ENCODE measurements at regions not wholly inside any gene's neighbourhood (a gene's known extent, or its start where the extent isn't known, plus 50 kb on each side); places are given as distances from the start of the nearest gene placed in this dataset.

DNA sequence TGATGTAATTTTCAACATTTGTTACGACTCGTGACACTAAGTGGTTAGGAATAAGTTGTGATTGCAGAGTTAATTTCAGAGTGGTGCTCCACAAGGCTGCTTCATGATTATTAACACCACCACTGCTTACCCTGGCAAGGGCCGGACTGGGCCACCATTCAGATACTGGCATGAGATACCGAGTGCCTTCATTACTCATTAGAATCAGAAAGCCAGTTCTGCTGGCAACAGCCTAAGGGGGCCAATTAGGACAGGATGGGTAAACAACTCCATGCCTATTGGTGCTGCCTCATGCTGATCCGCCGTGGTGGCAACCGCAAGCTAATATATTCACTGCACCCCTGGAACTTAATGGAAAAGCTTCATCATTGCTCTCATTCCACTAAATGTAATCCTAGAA is 575.1 kb downstream of the EFNB2 start:
- in situ Hi-C loops (cut with HindIII; ENCODE audit: low sequenced_read_pairs) = no loop called here

DNA sequence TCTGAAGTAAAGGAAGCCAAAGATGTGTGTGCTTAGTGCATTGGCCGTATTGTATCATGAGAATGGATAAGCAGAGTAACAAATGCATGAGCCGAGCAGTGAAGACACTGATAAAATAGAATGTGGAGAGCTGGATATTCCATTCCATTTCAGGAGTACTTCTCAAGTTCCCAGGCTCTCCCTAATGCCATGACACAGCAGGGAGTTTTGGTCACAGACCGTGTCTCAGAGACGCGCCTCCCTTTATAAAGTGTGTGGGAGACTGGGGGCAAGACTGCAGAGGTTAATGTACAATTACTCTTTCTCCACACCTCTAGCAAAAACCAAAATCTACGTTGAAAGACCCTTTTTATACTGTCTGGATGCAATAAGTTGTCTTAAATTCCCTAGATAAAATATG is 575.6 kb downstream of the EFNB2 start:
- in situ Hi-C loops (cut with HindIII; ENCODE audit: low sequenced_read_pairs) = no loop called here

DNA sequence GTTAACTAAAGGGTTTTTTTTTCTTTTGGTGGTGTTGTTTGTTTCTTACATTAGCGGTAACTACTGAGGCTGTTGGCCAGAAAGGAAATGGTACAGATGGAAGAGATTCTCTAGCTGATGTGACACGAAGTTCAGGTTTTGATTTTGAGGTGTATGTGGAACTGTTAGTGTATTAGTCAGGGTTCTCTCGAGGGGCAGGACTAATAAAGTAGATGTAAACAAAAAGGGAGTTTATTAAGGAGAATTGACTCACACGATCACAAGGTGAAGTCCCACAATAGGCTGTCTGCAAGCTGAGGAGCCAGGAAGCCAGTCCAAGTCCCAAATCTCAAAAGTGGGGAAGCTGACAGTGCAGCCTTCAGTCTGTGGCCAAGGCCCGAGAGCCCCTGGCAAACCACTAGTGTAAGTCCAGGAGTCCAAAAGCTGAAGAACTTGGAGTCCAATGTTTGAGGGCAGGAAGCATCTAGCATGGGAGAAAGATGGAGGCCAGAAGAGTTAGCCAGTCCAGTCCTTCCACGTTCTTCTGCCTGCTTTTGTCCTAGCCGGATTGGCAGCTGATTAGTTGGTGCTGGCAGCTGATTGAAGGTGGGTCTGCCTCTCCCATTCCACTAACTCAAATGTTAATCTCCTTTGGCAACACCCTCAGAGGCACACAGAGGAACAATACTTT is 577.6 kb downstream of the EFNB2 start:
- in situ Hi-C loops (cut with HindIII; ENCODE audit: low sequenced_read_pairs) = no loop called here

DNA sequence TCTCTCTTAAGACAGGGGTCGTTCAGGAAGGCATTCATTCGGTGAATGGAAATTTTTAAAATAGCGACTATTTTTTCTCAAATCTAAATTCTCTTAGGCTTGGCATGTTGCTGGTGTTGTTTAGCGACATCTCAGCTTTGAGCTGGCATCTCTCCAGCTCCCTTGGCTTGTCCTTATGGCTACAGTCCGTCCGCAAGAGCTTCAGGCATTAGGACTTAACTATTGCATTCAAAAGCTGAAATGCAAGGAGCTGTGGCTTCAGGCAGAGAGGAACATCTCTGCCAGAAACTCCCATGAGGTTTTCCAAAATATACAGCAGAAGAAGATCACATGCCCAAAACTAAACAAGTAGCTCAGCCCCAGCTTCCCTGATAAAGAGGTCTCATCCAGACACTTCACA is 578.5 kb downstream of the EFNB2 start:
- in situ Hi-C loops (cut with HindIII; ENCODE audit: low sequenced_read_pairs) = no loop called here

DNA sequence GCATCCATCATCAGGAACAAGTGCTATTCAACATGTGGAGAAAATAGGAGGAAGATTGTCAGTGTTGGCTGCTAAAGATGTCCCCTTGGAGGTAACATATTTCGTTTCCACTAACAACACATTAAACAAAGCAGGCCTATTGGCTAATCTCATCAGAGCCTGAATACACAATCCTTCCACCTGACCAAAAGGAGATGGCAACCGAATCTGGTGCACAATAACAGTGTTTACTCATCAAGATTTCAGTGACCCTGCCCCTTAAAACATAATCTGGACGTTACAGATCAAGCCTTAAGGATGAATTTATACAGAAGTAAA is 582.5 kb downstream of the EFNB2 start:
- in situ Hi-C loops (cut with HindIII; ENCODE audit: low sequenced_read_pairs) = no loop called here

DNA sequence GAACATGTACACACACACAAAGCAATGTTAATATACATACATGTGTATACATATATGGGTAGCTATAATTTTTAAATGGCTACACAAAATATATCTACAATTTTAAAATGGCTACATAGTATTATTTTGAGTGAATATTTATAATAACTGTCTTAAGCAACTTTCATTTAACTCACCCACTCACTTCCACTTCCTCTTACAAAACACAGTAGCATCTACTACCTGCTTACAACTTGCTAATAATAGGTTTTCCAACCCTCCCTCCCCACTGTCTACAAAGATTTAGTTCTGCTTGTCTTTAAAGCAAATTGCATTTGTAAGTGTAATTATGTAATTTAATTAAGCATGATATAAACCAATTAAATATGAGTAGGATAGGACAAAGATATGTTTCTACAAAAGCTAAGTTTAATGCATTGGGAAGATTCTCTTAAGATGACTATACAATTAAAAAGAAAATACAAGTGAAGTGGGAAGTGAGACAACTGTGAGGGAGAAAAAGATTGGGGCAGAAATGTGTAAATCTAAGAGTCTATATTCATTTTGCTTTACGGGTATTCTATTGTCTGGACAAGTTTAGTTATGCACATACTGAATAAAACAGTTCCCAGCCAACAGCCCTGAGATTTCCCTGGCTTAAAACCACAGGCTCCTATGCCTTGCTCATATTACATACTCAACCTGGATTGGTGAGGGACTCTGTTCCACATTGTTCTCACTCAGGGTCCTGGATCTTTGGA is 583.1 kb downstream of the EFNB2 start:
- in situ Hi-C loops (cut with HindIII; ENCODE audit: low sequenced_read_pairs) = no loop called here

DNA sequence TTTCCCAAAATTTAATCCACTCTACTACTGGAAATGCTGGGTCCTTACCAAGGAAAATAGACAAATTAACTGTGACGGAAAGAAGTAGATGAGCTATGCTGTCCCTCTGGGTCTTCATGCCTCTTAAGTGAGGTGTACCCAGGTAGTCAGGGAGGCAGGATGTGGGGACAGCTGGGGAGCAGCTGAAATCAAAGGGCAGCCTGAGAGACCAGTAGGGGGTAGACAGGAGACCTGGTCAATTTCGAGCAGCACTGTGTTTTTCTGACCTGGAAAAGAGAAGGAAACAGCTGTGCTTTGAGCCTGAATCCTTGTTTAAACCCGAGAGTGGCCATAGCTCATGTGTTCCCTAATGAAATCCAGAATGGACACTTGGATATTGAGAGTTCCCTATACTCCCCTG is 587.3 kb downstream of the EFNB2 start:
- in situ Hi-C loops (cut with HindIII; ENCODE audit: low sequenced_read_pairs) = no loop called here

DNA sequence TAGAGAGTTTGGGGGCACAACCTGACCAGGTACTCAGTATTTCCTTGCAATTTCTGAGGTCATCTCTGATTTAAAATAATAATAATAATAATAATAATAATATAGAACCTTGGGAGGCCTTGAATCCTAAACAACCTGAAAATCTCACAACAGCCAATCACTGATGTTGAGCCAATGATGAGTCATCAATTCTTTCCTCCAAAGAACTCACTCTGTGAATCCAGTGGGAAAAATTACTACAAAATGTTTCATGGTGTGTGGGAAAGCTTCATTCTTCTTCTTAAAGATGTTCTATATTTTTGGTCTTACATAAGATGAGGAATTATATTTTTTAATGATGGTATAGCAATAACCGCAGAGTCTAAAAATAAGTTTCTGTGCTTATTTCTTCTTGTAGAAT is 594.6 kb downstream of the EFNB2 start:
- in situ Hi-C loops (cut with HindIII; ENCODE audit: low sequenced_read_pairs) = no loop called here

DNA sequence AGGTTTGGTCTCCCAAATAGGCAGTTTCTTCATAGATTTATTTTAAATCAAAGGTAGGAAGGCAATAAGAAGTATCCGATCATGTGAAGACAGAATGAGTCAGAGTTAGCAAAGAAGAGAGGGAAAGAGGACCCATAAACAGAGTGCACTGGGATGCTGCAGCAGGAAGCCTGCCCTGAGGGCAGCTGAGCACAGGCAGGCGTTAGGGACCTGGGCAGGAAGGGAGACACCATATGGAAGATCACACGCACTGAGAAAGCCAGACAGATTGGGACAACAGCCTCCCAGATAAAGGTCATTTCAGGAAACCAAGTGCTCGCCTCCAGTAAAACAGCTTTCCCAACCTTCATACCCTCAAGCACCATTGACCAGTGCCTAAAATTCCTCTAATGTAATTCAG is 598.0 kb downstream of the EFNB2 start:
- in situ Hi-C loops (cut with HindIII; ENCODE audit: low sequenced_read_pairs) = no loop called here

DNA sequence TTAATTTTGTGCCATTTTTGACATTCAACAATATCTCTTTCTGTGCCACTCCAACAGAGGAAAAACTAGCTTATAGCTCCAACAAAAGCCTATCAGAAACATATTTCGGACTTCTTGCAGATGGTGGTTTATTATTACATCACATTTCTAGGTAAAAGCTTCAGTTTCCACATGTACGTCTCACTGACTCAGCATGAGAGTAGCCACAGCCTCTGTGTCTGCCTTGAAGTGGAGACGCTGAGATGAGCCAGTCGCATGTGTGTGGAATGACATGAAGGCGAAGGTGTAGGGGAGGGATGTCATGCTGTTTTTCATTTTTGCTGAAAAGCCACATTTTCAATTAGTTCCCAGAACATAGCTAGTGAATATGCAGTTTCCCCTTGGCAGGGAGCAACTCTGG is 598.6 kb downstream of the EFNB2 start:
- in situ Hi-C loops (cut with HindIII; ENCODE audit: low sequenced_read_pairs) = no loop called here

DNA sequence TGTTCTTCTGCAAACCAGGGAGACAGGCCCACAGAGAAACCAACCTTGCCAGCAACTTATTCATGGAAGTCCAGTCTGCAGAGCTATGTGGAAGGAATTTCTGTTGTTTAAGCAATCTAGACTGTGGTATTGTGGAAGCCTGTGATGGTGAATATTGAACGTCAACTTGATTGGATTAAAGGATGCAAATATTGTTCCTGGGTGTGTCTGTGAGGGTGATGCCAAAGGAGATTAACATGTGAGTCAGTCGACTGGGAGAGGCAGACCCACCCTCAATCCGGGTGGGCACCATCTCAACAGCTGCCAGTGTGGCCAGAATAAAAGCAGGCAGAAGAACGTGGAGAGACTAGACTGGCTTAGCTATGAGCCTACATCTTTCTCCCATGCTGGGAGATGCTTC is 606.0 kb downstream of the EFNB2 start:
- in situ Hi-C loops (cut with HindIII; ENCODE audit: low sequenced_read_pairs) = no loop called here

DNA sequence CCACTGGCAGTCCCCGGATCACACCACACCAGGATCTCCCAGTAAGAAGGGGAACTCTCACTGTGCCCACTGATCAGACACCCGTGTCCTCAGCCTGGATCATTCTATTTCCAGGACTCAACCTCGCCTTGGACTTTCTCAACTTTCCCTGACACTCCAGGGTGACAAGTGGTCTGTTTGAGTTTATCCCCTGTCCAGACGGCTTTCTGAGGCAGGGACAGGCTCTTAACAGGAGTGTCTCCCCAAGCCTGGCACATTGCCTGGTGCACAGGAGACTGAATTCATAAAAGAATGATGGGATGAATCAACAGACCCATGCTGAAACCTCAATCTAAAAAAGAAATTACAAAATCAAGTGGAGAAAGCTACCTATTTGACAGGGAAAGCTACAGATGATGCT is 606.6 kb downstream of the EFNB2 start:
- in situ Hi-C loops (cut with HindIII; ENCODE audit: low sequenced_read_pairs) = no loop called here

DNA sequence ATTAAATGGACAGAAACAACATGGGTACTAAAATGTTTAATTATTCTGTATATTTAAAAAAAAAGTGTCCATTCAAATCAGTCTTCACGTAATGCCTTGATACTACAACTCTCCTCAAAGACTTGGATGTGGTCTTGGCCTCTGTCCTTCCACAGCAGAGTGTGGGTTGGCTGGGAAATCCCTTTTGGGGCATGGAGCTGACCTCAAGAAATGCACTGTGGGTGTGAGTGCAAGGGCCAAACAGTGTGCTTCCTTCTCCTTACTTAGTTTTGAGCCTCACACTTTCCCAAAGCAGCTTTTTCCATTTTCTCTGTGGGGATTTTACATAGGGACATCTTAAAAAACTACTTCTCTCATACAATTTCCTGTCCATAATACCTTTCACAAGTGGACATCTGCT is 607.4 kb downstream of the EFNB2 start:
- in situ Hi-C loops (cut with HindIII; ENCODE audit: low sequenced_read_pairs) = no loop called here

DNA sequence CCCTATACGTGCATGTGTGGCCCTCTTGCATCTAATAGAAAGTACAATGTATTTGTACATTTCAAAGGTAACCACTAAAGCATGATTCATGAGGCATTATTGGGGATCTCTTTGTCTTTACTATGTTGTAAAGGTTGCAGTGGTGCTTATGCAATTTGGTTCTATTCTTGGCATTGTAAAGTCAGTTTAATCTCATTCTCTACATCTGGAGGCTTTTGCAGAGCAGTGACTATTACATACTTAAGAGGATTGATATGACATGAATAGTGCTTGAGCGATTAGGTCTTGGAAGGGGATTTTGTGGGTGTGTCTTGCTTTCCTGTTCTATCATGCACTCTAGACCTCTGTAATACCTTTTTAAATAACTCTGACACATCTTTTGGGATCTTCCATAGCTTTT is 610.0 kb downstream of the EFNB2 start:
- in situ Hi-C loops (cut with HindIII; ENCODE audit: low sequenced_read_pairs) = no loop called here

DNA sequence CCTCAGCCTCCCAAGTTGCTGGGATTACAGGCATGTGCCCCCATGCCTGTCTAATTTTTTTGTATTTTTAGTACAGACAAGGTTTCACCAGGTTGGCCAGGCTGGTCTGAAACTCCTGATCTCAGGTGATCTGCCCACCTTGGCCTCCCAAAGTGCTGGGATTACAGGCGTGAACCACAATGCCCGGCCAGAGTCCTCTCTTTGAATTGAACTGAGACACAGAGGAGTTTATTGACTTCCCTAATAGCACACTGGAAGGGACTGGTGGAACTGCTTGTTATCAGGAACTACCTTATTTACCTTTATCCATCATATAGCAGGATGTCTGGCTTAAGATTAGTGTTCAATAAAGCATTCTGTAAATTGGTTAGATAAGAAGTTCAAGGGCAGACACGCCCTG is 613.8 kb downstream of the EFNB2 start:
- in situ Hi-C loops (cut with HindIII; ENCODE audit: low sequenced_read_pairs) = no loop called here

DNA sequence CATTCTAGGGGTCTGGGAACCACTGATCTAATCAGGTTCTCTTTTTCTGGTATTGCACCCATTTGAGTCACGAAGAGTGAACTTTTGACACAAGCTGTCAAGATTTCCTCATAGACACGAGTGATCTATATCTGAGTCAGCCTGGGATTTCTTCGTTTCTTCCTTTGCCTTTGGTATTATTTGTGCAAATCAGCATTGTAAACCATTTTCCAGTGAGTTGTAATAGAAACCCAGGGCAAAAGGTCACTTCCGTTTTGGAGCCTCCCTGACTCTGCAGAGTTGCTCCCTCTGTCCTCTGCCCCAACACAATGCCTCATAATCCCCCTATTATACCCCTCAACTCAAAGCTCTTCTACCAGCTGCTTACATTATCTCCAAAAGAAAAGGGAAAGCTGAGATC is 615.1 kb downstream of the EFNB2 start:
- in situ Hi-C loops (cut with HindIII; ENCODE audit: low sequenced_read_pairs) = no loop called here

DNA sequence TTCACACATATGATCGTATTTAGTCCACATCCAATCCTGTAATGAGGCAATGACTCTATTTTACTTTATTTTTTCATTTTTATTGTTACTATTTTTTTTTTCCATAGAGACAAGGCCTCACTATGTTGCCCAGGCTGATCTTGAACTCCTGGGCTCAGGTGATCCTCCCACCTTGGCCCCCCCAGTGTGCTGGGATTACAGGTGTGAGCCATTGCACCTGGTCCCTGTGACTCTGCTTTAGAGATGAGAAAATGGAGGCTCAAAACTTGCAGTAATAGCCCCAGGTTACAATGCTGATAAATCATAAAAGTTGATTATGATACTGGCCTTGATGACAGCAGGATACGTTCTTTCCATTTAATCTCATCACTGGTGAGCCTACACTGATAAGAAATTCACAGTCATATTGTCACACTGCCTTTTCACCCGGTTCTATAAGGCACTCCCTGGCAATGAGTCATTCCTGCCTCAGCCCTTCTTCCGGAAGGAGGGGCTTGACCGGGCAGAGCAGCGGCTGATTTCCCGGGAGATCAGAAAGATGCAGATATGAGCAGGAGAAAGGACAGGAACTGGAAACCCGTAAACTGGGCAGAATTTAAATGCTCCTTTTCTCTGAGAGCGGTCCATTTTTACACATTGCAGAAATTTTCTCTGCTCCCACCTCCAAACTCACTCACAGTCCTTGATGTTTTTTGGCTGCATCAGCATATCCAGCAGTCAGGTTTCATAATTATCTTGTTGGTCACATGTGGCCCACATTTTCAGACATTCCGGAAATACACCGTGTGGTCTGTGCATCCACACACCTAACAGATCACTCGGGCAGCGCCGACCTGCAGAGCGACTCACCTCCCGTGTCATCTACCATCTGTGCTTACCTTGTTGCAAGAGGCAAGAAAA is 616.4 kb downstream of the EFNB2 start:
- in situ Hi-C loops (cut with HindIII; ENCODE audit: low sequenced_read_pairs) = no loop called here

DNA sequence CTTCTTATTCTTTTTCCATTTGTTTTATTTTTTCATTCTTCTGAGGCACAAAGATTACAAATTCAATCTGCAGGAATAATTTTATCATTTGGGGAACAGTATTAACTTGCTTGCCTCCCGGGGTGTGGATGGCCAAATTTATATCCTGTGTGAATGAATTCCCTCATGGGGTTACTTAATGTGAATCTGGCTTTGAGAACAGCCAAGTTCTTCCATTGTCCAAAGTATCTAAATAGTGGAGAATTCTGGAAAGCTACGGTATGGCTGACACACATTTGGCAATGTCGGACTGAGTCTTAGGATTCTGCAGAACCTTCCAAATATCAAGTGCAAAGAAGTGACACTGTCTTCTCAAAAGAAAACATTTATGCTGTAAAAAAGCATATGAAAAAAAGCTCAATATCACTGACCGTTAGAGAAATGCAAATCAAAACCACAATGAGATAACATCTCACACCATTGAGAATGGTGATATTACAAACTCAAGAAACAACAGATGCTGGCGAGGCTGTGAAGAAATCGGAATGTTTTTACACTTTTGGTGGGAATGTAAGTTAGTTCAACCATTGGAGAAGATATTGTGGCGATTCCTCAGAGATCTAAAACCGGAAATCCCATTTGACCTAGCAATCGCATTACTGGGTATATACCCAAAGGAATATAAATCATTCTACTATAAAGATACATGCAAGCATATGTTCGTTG is 620.2 kb downstream of the EFNB2 start:
- in situ Hi-C loops (cut with HindIII; ENCODE audit: low sequenced_read_pairs) = no loop called here

DNA sequence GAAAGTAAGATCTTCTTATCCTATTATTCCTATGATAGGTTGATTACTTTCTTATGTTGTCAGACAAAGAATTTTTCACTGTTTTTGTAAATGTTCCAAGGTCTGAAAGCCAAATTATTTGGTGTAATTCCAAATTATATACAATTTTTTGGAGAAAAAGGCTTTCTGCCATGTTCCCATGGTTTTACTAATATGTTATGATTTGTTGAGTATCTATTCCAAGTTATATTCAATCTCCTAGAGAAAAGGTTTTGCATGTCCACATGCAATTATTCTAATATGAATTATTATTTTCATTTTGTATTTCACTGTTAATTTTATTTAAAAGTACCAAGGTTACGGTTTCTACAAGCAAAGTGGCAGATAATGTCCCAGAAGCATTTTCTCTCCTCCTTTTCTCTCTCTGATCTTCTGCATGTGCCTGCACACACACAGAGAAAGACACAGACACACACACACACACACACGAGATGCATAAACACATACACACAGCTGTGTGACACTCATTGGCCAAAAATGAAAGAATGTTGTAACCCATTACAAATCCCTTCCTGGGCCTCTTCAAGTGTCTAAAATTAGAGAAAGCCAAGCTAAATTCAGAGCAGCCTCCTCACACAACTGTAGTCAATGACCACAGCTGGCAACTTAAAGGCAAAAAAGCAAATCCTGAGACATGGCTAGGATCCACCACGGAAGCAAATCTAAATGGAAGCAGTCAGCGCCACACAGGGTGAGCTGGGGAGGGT is 621.0 kb downstream of the EFNB2 start:
- in situ Hi-C loops (cut with HindIII; ENCODE audit: low sequenced_read_pairs) = no loop called here

DNA sequence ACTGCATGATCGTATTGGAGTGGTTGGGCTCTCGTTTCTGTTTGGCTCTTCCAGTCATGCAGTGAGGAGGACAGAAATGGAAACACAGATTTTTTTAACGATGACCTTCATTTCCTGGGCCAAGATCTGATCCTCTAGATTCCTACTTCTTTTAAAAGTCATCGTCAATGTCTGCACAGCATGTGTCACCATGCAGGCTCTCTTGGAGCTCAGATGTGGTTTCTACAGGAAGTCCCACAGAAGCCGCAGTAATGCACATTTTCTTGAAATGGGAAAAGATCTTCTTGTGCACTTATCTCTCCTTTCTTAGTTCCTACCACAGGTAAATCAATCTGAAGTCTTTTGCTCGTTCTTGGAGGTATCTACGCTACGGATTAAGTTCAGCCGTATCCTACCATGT is 626.9 kb downstream of the EFNB2 start:
- in situ Hi-C loops (cut with HindIII; ENCODE audit: low sequenced_read_pairs) = no loop called here
